Smooth muscle cell (in vitro differentiated cells): ENCODE measurements at regions not wholly inside any gene's neighbourhood (a gene's known extent, or its start where the extent isn't known, plus 50 kb on each side); places are given as distances from the start of the nearest gene placed in this dataset.

Experiments
- DNase-seq: peaks from one replicate; lab custom pipeline; 2025; ENCODE audit not compliant: unreplicated experiment; lab: John Stamatoyannopoulos, UW
- H2AFZ ChIP-seq: fragments of 200-600 bp; sonication (generic); 2 replicates; pipeline ENCODE4 v1.6.0; 2016; ENCODE audit warnings: antibody characterized with exemption, low read depth, mild to moderate bottlenecking
- H3F3A ChIP-seq: fragments of 200-600 bp; sonication (generic); 2 replicates; pipeline ENCODE4 v1.6.0; 2017; ENCODE audit warnings: antibody characterized with exemption, low read depth
- H3K27ac ChIP-seq: fragments of 200-600 bp; sonication (generic); 2 replicates; pipeline ENCODE4 v1.5.1; 2016; ENCODE audit warnings: low read depth, mild to moderate bottlenecking
- H3K27me3 ChIP-seq: fragments of 200-600 bp; sonication (generic); 2 replicates; pipeline ENCODE4 v1.6.1; 2016; ENCODE audit warnings: low read depth, mild to moderate bottlenecking
- H3K36me3 ChIP-seq: fragments of 200-600 bp; sonication (generic); 2 replicates; pipeline ENCODE4 v1.5.1; 2016; ENCODE audit warnings: low read depth
- H3K4me1 ChIP-seq: fragments of 200-600 bp; sonication (generic); 2 replicates; pipeline ENCODE4 v1.5.1; 2016; ENCODE audit warnings: low read depth
- H3K4me2 ChIP-seq: fragments of 200-600 bp; sonication (generic); 2 replicates; pipeline ENCODE4 v1.6.0; 2016; ENCODE audit warnings: mild to moderate bottlenecking
- H3K4me3 ChIP-seq: fragments of 200-600 bp; sonication (generic); 2 replicates; pipeline ENCODE4 v1.5.1; 2016; ENCODE audit warnings: mild to moderate bottlenecking
- H3K79me2 ChIP-seq: fragments of 200-600 bp; sonication (generic); 2 replicates; pipeline ENCODE4 v1.6.0; 2016; ENCODE audit warnings: low read depth, mild to moderate bottlenecking
- H3K9ac ChIP-seq: fragments of 200-600 bp; sonication (generic); 2 replicates; pipeline ENCODE4 v1.6.0; 2016; ENCODE audit warnings: low read depth
- H3K9me3 ChIP-seq: fragments of 200-600 bp; sonication (generic); replicated peaks from 2 replicates; pipeline ENCODE4 v1.5.1; 2016; ENCODE audit warnings: low read depth
- H4K20me1 ChIP-seq: fragments of 200-600 bp; sonication (generic); 2 replicates; pipeline ENCODE4 v1.6.0; 2016; ENCODE audit warnings: low read depth
- WGBS: methylation state at CpG from one replicate; pipeline ENCODE4 v1.1.7; 2016; ENCODE audit warnings: low lambda C conversion rate; 5-methylcytosine and 5-hydroxymethylcytosine counted together
- TF ChIP-seq, protein P1 (sequence below): fragments of 200-600 bp; sonication (generic); IDR thresholded peaks from 2 replicates; pipeline ENCODE4 v1.5.1; 2017; ENCODE audit warnings: borderline replicate concordance, mild to moderate bottlenecking, antibody characterized with exemption; ENCODE audit not compliant: insufficient read depth, poor library complexity, severe bottlenecking

DNA sequence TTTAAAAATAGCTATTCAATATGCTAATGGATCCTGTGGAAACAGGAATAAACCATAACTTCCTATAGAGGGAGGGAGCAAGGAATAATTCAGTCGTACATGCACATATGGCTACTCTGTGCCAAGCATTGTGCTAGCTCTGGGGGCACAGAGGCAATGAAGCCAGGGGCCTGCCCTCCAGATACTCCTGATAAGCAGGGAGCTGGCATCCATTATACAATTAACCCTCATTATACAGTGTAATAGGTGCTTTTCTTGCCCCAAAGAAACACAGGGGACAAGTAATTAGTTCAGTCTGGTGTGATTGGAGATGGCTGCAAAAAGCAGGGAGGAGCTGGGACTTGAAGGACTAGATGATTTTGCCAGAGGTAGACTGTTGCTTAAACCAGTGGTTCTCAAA lies 200.4 kb downstream of the SREK1 start:
- Histone ChIP-seq H4K20me1 (no peaks in the 10 kb centered on the region), H3K9ac (no peak overlapping the region), H2AFZ (no peak overlapping the region), H3K36me3 (no peaks in the 10 kb centered on the region), H3K27ac (no peak overlapping the region), H3K79me2 (no peaks in the 10 kb centered on the region), H3K9me3 (no peaks in the 10 kb centered on the region), H3K27me3 (no peaks in the 10 kb centered on the region), H3F3A (peaks cover 3% of the 10 kb centered on the region), H3K4me2 (no peak overlapping the region), H3K4me3 (no peak overlapping the region), H3K4me1 (no peaks in the 10 kb centered on the region)
- TF ChIP-seq, protein P1, sequence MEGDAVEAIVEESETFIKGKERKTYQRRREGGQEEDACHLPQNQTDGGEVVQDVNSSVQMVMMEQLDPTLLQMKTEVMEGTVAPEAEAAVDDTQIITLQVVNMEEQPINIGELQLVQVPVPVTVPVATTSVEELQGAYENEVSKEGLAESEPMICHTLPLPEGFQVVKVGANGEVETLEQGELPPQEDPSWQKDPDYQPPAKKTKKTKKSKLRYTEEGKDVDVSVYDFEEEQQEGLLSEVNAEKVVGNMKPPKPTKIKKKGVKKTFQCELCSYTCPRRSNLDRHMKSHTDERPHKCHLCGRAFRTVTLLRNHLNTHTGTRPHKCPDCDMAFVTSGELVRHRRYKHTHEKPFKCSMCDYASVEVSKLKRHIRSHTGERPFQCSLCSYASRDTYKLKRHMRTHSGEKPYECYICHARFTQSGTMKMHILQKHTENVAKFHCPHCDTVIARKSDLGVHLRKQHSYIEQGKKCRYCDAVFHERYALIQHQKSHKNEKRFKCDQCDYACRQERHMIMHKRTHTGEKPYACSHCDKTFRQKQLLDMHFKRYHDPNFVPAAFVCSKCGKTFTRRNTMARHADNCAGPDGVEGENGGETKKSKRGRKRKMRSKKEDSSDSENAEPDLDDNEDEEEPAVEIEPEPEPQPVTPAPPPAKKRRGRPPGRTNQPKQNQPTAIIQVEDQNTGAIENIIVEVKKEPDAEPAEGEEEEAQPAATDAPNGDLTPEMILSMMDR: no peak
- DNase-seq: no peak
- 89% methylated on average over 1 of the region's 1 CpG for WGBS

DNA sequence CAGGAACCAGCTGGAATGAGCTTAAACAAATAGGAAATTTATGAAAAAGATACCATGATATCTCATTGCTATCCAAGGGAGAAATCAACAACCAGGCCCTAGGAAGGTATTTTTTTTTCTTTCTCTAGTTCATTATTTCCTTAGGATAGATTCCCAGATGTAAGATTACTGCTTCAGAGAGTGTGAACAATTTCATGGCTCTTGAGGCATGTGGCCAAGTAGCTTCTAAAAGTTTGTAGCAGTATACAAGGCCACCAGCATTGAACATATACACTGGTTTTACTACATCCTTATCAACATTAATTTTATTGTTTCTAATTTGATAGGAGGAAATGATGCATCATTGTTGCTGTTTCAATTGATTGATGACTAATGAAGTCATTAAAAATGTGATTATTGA lies 201.2 kb downstream of the SREK1 start:
- H3K27me3 ChIP-seq: no peaks in the 10 kb centered on the region
- H3K4me3 ChIP-seq: no peak overlapping the region
- H3K36me3 ChIP-seq: no peaks in the 10 kb centered on the region
- no peaks in the 10 kb centered on the region for H3K79me2 ChIP-seq
- no peaks in the 10 kb centered on the region for H3K9me3 ChIP-seq
- H3K9ac ChIP-seq: no peak overlapping the region
- DNase-seq: no peak
- H3K4me1 ChIP-seq: no peaks in the 10 kb centered on the region
- H2AFZ ChIP-seq: no peak overlapping the region
- TF ChIP-seq, protein P1: no peak
- no peaks in the 10 kb centered on the region for H4K20me1 ChIP-seq
- H3K27ac ChIP-seq: no peak overlapping the region
- peaks cover 2% of the 10 kb centered on the region for H3F3A ChIP-seq
- no peak overlapping the region for H3K4me2 ChIP-seq

DNA sequence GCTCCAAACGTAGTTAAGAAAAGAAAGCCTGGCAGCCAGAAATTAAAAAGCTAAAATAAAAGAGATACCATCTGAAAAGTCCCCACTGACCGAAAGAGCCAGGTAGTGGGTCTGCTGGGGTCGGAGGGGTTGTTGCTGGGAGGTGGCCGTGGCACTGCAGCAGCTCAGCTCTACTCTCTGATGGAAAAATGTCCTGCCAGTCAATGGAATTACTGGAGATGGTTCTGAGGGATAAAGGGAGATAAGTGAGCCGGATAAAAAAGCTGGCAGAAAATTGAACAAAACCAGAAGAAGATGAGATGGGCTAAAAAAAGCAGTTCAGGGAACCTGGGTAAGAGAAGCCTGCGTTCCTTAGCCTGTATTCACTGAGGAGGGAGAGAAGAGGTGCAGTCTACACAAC lies 202.8 kb downstream of the SREK1 start:
- TF ChIP-seq, protein P1: no peak
- WGBS: 86% methylated on average over 6 of the region's 6 CpGs
- DNase-seq: no peak

DNA sequence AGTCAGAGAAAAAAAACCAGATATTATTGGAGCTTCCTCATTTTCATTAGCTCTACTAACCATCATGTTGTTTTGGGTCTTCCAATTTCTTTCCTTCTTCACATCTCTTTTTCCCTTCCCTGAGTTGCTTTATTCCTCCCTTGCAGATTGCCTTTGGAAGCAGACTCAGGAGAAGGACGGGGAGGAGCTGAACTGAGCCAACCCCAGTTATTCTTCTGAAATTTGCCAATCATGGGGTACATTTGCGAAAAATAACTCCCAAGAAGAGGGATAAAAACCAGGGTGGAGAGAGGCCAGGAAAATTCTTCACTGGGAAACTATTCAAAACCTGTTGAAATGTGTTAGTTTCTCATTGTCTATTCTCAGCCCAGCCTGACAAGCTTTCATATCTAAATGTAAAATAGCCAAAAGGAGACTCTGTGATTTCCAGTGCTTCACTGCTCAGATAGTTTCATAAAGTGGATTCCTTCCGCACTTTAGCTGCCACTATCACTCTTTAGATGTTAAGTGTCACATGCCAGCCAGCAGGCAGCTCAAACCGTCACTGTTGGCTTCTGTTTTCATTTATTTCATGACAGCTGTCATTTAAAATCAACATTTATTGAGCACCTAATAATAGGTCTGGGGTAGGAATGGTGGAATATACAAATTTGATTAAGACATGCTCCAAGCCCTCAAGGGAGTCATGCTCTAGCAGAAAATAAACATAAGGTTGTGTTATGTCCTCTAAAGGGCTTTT lies 204.5 kb downstream of the SREK1 start:
- no peaks in the 10 kb centered on the region for H3K9me3 ChIP-seq
- H3K36me3 ChIP-seq: no peaks in the 10 kb centered on the region
- no peaks in the 10 kb centered on the region for H3K79me2 ChIP-seq
- H3K9ac ChIP-seq: no peak overlapping the region
- TF ChIP-seq, protein P1: no peak
- 86% methylated on average over 4 of the region's 4 CpGs for WGBS
- H3K27ac ChIP-seq: no peak overlapping the region
- no peak for DNase-seq
- no peaks in the 10 kb centered on the region for H3F3A ChIP-seq
- H3K27me3 ChIP-seq: no peaks in the 10 kb centered on the region
- H3K4me1 ChIP-seq: no peaks in the 10 kb centered on the region
- no peaks in the 10 kb centered on the region for H4K20me1 ChIP-seq
- no peak overlapping the region for H3K4me3 ChIP-seq
- no peak overlapping the region for H3K4me2 ChIP-seq
- H2AFZ ChIP-seq: no peak overlapping the region

More for the DNA sequence above, 202.8 kb downstream of the SREK1 start:
- Histone ChIP-seq H3K9me3 (no peaks in the 10 kb centered on the region), H3K79me2 (no peaks in the 10 kb centered on the region), H3K4me2 (no peak overlapping the region), H4K20me1 (no peaks in the 10 kb centered on the region), H3K9ac (no peak overlapping the region), H2AFZ (no peak overlapping the region), H3K27me3 (no peaks in the 10 kb centered on the region), H3K36me3 (no peaks in the 10 kb centered on the region), H3K4me3 (no peak overlapping the region), H3K27ac (no peak overlapping the region), H3K4me1 (no peaks in the 10 kb centered on the region), H3F3A (no peaks in the 10 kb centered on the region)
